ENCODE measurements at regions not wholly inside any gene's neighbourhood (a gene's known extent, or its start where the extent isn't known, plus 50 kb on each side); places are given as distances from the start of the nearest gene placed in this dataset.

GRCh38 chr20:33933469-33933909 lies 60.2 kb upstream of the RALY start:
- TF ChIP-seq CTCF (IDR thresholded peaks at IDR 0.05; ENCODE audit: extremely low read depth in 1 of 2, insufficient read depth in 1 of 2, low read depth in 1 of 2, low read length in 2 of 2) (peak; percentile 19 to 21), FOS (IDR thresholded peaks at IDR 0.05; ENCODE audit: borderline replicate concordance, insufficient read depth, low read length) (no peak), EZH2 (IDR thresholded peaks at IDR 0.05; ENCODE audit: borderline replicate concordance, low read depth, low read length, severe bottlenecking) (no peak), POLR2A (IDR thresholded peaks at IDR 0.05; ENCODE audit: low read depth, low read length) (no peak)

GRCh38 chr20:33936656-33937055 lies 57.1 kb upstream of the RALY start:
- no peaks in the 10 kb centered on the region for H3K79me2 ChIP-seq (ENCODE audit: control insufficient read depth, insufficient read depth, low read length)
- intact Hi-C loops (cut with micrococcal nuclease), result no loop called here
- dilution Hi-C loops (cut with MboI; ENCODE audit: extremely low pct_ligation_motif_present, low sequenced_read_pairs), result no loop called here
- no peaks in the 10 kb centered on the region for H4K20me1 ChIP-seq (replicated peaks; ENCODE audit: control insufficient read depth, extremely low read depth, insufficient read depth, low read length)
- no peak overlapping the region for H2AFZ ChIP-seq (ENCODE audit: low read depth, low read length)
- no peak for FAIRE-seq
- no peak overlapping the region for H3K9ac ChIP-seq (replicated peaks; ENCODE audit: extremely low read depth, insufficient read depth, low read length)
- H3K4me2 ChIP-seq (ENCODE audit: insufficient read depth, low read length), result no peak overlapping the region
- no peaks in the 10 kb centered on the region for H3K9me3 ChIP-seq (replicated peaks; ENCODE audit: control insufficient read depth, insufficient read depth, low read length)
- H3K4me3 ChIP-seq (replicated peaks in 1 of 3; ENCODE audit: insufficient read depth in 1 of 3, low read depth in 1 of 3, low read length in 3 of 3), result no peak overlapping the region
- TF ChIP-seq POLR2A (IDR thresholded peaks at IDR 0.05; ENCODE audit: low read depth, low read length) (no peak), MAX (IDR thresholded peaks at IDR 0.05; ENCODE audit: insufficient read depth, insufficient read length) (no peak), GATA2 (IDR thresholded peaks at IDR 0.05; ENCODE audit: insufficient read depth, insufficient read length, low read depth, low read length) (no peak), CTCF (IDR thresholded peaks at IDR 0.05; ENCODE audit: extremely low read depth in 1 of 2, insufficient read depth in 1 of 2, low read depth in 1 of 2, low read length in 2 of 2) (no peak)
- CTCF ChIA-PET, result interaction anchor here (0.9 to 1.9 kb wide), 6 partner anchors 9 to 565 kb away, joined by 3 to 4 read pairs (median 4); no protein-coding TSS in a partner anchor
- no peaks in the 10 kb centered on the region for H3K36me3 ChIP-seq (ENCODE audit: control insufficient read depth in 2 of 2, extremely low read depth in 1 of 2, insufficient read depth in 2 of 2, low read length in 2 of 2)
- DNase-seq (ENCODE audit: low read depth, low spot score), result no peak
- POLR2A ChIA-PET, result no interaction called here
- no peaks in the 10 kb centered on the region for H3K27me3 ChIP-seq (ENCODE audit: control insufficient read depth in 2 of 2, insufficient read depth in 2 of 2, low read length in 2 of 2)
- H3K4me1 ChIP-seq (ENCODE audit: control insufficient read depth, extremely low read depth, insufficient read depth, low read length), result no peaks in the 10 kb centered on the region
- no peaks in the 10 kb centered on the region for H3K9me1 ChIP-seq (replicated peaks; ENCODE audit: control insufficient read depth, extremely low read depth, insufficient read depth, low read length)
- BruUV-seq (replicated peaks), result no TSS peak
- no peak overlapping the region for H3K27ac ChIP-seq (ENCODE audit: insufficient read depth, low read depth, low read length)

More at GRCh38 chr20:33933469-33933909, 60.2 kb upstream of the RALY start:
- H4K20me1 ChIP-seq (replicated peaks; ENCODE audit: control insufficient read depth, extremely low read depth, insufficient read depth, low read length), result no peaks in the 10 kb centered on the region
- H3K36me3 ChIP-seq (ENCODE audit: control insufficient read depth in 2 of 2, extremely low read depth in 1 of 2, insufficient read depth in 2 of 2, low read length in 2 of 2), result no peaks in the 10 kb centered on the region
- no TSS peak for BruUV-seq (replicated peaks)
- no peak overlapping the region for H3K9ac ChIP-seq (replicated peaks; ENCODE audit: extremely low read depth, insufficient read depth, low read length)
- H2AFZ ChIP-seq (ENCODE audit: low read depth, low read length), result no peak overlapping the region
- H3K4me2 ChIP-seq (ENCODE audit: insufficient read depth, low read length), result no peak overlapping the region
- intact Hi-C loops (cut with micrococcal nuclease), result loop anchor here (1.0 kb wide), 1 partner anchor 196 kb away; no protein-coding TSS in a partner anchor
- no peaks in the 10 kb centered on the region for H3K4me1 ChIP-seq (ENCODE audit: control insufficient read depth, extremely low read depth, insufficient read depth, low read length)
- no peaks in the 10 kb centered on the region for H3K9me1 ChIP-seq (replicated peaks; ENCODE audit: control insufficient read depth, extremely low read depth, insufficient read depth, low read length)
- DNase-seq (ENCODE audit: low read depth, low spot score) (no peak), FAIRE-seq (no peak)
- no peak overlapping the region for H3K27ac ChIP-seq (ENCODE audit: insufficient read depth, low read depth, low read length)
- POLR2A ChIA-PET, result no interaction called here
- H3K79me2 ChIP-seq (ENCODE audit: control insufficient read depth, insufficient read depth, low read length), result no peaks in the 10 kb centered on the region
- no peaks in the 10 kb centered on the region for H3K9me3 ChIP-seq (replicated peaks; ENCODE audit: control insufficient read depth, insufficient read depth, low read length)
- dilution Hi-C loops (cut with MboI; ENCODE audit: extremely low pct_ligation_motif_present, low sequenced_read_pairs), result no loop called here
- H3K4me3 ChIP-seq (replicated peaks in 1 of 3; ENCODE audit: insufficient read depth in 1 of 3, low read depth in 1 of 3, low read length in 3 of 3), result no peak overlapping the region
- peaks cover 0 to 2% of the 10 kb centered on the region in 2 experiments for H3K27me3 ChIP-seq (ENCODE audit: control insufficient read depth in 2 of 2, insufficient read depth in 2 of 2, low read length in 2 of 2)
- CTCF ChIA-PET, result interaction anchor here (0.6 to 1.5 kb wide), 3 partner anchors 134 to 1303 kb away, joined by 3 to 8 read pairs (median 4); no protein-coding TSS in a partner anchor
